CD1c-positive myeloid dendritic cell (primary cell): ENCODE measurements at regions not wholly inside any gene's neighbourhood (a gene's known extent, or its start where the extent isn't known, plus 50 kb on each side); places are given as distances from the start of the nearest gene placed in this dataset.

Experiments used
- DNase-seq: peaks from one replicate; pipeline ENCODE4 v3.0.0-alpha.2; 2016; ENCODE audit errors: extremely low spot score

DNA sequence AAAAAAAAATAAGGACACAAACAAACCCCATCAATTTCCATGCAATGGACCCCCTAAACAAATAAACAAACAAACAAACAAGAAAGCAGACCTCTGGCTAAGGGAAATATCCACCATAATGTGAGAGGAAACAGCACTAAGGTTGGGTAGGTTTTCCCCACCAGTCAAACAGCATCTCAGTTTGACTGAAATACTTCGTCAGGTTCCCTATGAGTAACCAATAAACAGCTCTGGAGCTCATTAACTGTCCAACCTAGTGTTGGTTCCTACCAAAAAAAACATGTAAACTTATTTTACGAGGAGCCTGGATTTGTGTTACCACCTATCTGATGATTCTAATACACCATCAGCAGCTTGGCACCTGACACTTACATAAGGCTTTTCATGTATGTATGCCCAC is 198.5 kb upstream of the TARS1 start:
- DNase-seq, result no peak

DNA sequence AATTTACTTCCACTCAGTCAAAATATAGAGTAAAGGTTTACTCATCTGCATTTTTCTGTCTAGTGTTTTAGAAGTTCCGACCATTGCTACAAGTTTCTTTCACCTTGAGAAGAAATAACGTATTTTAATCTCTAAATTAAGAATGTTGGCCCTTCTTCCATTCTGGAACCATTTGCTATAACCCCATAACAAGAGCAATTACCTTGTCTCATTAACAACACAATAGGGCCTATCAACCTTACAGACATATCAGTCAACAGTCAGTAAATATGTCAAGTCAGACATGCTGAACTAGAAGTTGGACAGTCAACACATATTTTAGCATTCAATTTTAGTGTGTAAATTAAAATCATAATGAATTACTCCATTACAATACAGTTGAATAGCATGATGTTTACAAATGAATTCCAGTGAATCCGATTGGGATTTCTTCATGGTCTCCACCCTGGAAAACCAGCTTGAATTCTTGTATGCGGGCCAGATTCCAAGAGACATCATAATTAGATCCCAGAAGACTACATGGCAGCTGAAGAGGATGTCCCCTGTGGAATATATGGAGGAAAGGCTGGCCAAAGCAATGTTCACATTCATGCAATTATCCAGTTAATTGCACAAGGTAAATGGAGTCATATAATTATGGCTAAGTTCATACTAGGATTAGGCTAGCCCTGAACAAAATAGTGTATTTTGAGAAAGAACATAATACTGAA is 196.2 kb upstream of the TARS1 start:
- DNase-seq, result no peak

- DNase-seq, result no peak
Observed at GRCh38 chr5:33254579-33254978, 186.2 kb upstream of the TARS1 start.

GRCh38 chr5:33257807-33258429 is 182.8 kb upstream of the TARS1 start:
- no peak for DNase-seq

DNA sequence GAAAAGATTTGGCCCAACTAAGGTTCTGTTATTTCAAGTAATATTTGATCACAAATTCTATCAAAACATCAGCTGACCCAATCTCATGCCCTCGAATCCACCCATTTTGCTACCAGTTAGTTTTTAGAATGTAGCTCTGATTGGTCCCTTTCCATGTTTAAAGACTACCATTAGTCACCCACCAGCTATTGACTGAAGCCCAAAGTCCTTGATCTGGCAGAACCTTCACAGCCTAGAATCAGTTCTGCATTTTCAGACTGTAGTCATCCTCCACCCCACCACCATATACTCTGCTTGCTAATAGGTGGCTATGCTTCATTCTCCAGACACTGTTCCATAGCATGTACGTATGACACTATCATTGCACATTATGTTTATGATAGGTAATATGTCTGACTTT is 182.2 kb upstream of the TARS1 start:
- DNase-seq, result no peak

GRCh38 chr5:33260098-33260497 is 180.7 kb upstream of the TARS1 start:
- DNase-seq, result no peak

- DNase-seq, result no peak
Observed at GRCh38 chr5:33261305-33261704, 179.5 kb upstream of the TARS1 start.

- DNase-seq, result no peak
Observed at GRCh38 chr5:33261747-33262146, 179.0 kb upstream of the TARS1 start.

- no peak for DNase-seq
Observed at GRCh38 chr5:33267801-33268200, 173.0 kb upstream of the TARS1 start.

DNA sequence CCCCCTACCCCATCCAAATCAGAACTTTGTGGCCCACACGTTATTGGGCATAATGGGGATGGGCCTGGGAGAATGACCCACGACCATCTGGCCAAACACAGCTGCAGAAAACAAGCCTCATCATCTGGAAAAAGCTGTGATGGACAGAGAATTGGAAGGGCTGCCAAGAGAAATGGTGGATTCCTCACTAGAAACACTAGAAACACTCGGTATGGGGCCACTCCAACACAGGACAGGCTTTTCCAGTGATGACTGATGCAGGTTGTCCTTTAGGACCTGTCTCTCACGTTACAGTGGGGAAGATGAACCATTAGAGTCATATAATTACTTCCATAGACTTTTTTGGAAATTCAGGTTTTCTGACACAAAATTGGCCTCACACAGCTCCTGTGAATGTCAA is 172.4 kb upstream of the TARS1 start:
- DNase-seq, result no peak

- no peak for DNase-seq
Observed at GRCh38 chr5:33270671-33271070, 170.1 kb upstream of the TARS1 start.

DNA sequence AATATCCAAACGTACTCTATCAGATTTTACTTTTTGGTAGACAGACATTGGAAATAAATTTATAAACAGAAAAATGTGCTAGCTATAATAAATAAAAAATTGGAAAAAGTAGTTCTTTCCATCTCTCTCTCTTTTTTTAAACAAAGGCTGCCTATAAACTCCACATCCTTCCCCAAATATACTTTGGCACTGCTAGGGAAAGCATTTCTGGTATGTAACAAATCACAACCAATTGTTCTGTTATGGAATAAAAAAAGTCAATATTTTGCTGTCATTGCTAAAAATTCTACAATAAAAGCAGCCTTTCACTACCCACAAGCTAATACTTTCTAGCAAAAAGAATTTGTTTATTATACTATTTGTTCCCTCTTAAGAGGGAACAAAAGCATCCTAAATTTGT is 169.2 kb upstream of the TARS1 start:
- no peak for DNase-seq

GRCh38 chr5:33272288-33272687 is 168.5 kb upstream of the TARS1 start:
- DNase-seq, result no peak

DNA sequence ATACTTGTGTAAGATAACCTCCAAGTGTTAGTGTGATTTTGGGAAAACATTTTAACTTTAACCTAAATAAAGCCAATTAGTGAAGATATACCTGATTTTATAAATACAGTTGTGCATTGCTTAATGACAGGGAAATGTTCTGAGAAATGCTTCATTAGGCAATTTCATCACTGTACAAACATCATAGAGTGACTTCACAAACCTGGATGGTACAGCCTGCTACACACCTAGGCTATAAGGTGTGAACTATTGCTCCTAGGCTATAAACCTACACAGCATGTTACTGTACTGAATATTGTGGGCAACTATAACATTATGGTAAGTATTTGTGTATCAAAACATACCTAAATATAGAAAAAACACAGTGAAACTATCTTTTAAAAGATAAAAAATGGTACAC is 166.8 kb upstream of the TARS1 start:
- DNase-seq, result no peak

DNA sequence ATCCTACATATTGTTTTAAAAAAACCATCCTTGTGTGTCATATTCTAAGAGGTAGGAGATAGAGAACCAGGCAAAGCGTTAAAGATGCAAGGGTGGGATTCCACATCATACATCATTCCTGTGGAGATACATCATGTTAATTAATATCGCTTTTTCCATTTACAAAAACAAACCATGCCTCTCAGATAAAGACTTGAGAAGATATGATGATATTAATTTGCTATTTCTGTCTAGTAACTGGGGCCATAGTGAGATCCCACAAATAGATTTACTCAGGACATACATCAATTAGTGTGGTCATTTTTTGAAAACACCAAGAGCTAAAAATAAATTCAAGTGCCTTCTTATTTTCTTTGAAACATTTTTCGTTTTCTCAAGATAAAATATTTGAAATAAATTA is 165.4 kb upstream of the TARS1 start:
- no peak for DNase-seq

DNA sequence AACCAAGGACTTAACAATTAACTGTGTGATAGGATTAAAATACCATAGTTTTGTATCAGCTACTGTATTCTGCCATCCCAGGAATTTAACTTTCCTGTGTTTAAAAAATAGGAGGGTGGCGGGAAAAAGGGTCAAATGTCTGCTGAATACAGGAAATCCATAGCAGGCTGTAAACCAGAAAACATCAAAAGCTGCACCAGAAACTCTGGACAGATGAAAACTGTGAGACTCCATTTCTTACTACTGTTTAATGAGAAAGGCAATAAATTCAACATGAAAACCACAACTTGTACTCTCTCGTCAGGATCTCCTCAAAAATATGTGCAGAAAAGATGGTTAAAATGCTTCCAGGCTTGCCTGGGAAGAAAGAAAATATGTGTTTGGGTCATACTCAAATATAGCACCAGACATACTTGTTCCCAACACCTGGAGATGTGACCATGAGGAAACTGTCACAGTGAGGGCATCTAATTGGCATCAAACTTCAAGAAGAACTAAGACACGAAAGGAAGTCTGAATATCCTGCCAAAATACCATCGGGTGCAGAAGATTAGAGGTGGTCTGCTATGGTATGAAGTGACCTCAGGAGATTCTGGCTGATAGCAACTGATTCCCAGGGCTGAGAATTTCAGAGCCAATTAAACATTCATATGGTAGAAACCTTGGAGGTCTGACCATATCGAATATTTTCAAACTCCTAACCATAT is 164.7 kb upstream of the TARS1 start:
- no peak for DNase-seq

DNA sequence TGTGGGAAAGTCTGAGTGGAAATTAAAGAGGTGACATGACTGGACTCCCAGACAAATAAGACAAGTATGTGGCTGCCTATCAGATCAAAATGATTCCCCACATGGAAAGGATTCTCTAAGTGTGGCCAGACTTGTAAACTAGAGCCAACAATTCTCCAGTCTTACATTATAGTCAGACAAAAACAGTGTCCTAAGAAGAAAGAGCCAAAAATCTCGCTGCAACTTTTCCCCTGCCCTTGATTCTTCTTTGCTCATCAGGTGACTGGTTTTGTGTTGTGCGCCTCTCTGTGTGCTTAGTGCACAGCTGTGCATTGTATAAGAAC is 164.2 kb upstream of the TARS1 start:
- no peak for DNase-seq

- DNase-seq, result no peak
Observed at GRCh38 chr5:33277061-33277650, 163.6 kb upstream of the TARS1 start.

GRCh38 chr5:33281431-33281843 is 159.3 kb upstream of the TARS1 start:
- no peak for DNase-seq

- DNase-seq, result no peak
Observed at GRCh38 chr5:33282157-33282556, 158.6 kb upstream of the TARS1 start.

DNA sequence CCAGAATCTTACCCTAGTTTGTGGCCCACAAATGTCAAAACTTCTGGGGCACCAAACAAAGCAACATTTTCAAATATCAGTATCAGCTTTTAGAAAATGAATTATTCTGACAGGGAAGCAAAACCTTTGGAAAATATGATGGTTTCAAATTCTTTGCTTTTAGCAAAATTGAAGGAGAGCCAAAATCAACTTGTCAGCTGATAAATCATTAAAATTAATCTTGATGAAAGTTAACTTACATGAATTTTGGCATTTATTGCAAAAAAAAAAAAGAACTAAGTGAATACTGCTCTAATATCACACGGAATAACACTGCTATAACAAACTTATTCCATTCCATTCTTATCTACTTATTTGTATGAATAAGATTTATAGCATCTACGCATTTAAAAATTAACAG is 158.1 kb upstream of the TARS1 start:
- no peak for DNase-seq

DNA sequence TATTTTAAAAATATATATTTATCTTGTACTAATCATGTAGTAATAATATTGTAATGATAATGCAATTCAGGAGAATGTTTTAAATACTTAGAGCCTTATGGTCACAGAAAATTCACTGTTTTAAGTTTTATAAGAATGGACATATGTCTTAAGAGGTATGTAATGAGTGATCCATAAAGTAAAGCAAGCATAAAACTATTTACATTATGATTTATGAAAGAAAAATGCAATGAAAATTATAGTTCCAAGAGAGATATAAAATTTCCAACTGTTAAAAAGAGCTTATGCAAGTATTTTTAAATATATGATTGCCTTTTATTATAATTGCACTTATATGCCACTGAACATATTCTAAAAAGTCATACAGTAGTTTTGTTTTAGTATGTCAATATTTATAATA is 157.5 kb upstream of the TARS1 start:
- DNase-seq, result no peak

DNA sequence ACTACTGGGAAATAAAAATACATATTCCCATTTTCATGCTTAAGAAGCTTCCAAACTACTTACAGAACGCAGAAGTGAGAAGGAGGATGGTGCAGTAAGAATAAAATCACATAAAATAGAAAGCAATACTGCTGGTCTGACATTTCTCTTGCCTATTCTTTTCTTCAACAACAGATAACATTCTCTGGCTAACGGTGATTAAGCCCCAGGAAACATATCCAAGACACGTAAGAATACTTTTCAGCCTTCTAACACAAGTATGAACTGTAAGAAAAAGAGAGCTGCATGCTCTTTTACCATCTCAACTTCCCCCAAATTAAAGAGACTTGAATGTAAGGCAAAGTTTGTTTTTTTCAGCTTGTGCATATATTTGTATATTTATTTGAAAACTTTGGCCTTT is 156.1 kb upstream of the TARS1 start:
- DNase-seq, result no peak
